Non-pigmented ciliary epithelial cell (primary cell): ENCODE measurements at regions not wholly inside any gene's neighbourhood (a gene's known extent, or its start where the extent isn't known, plus 50 kb on each side); places are given as distances from the start of the nearest gene placed in this dataset.

Experiments
- DNase-seq: peaks from one replicate; pipeline ENCODE4 v3.0.0-alpha.2; 2010; ENCODE audit warnings: low read depth

- no peak for DNase-seq
These were observed 122.7 kb downstream of the ZNF518B start for GRCh38 chr4:10334506-10335028.

- no peak for DNase-seq
These were observed 123.3 kb downstream of the ZNF518B start for GRCh38 chr4:10333942-10334341.

- DNase-seq: no peak
These were observed 131.2 kb downstream of the ZNF518B start for GRCh38 chr4:10326075-10326474.

- no peak for DNase-seq
These were observed 135.3 kb downstream of the ZNF518B start for GRCh38 chr4:10321931-10322330.

- DNase-seq: no peak
These were observed 137.1 kb downstream of the ZNF518B start for GRCh38 chr4:10320130-10320529.

GRCh38 chr4:10317345-10317744 lies 139.9 kb downstream of the ZNF518B start:
- DNase-seq: no peak

GRCh38 chr4:10316851-10317250 lies 140.4 kb downstream of the ZNF518B start:
- DNase-seq: no peak

GRCh38 chr4:10315638-10316037 lies 141.6 kb downstream of the ZNF518B start:
- no peak for DNase-seq

- no peak for DNase-seq
These were observed 144.7 kb downstream of the ZNF518B start for GRCh38 chr4:10312568-10312967.

- no peak for DNase-seq
These were observed 145.3 kb downstream of the ZNF518B start for GRCh38 chr4:10311939-10312338.

GRCh38 chr4:10305816-10306215 lies 151.4 kb downstream of the ZNF518B start:
- no peak for DNase-seq

GRCh38 chr4:10303291-10303690 lies 153.9 kb downstream of the ZNF518B start:
- DNase-seq: no peak

GRCh38 chr4:10302096-10302495 lies 155.1 kb downstream of the ZNF518B start:
- DNase-seq: no peak

- no peak for DNase-seq
These were observed 157.6 kb downstream of the ZNF518B start for GRCh38 chr4:10299601-10300000.

- DNase-seq: no peak
These were observed 158.5 kb downstream of the ZNF518B start for GRCh38 chr4:10298681-10299080.

- DNase-seq: no peak
These were observed 160.5 kb downstream of the ZNF518B start for GRCh38 chr4:10296730-10297129.

- no peak for DNase-seq
These were observed 161.9 kb downstream of the ZNF518B start for GRCh38 chr4:10295301-10295700.

- DNase-seq: no peak
These were observed 167.7 kb downstream of the ZNF518B start for GRCh38 chr4:10289538-10289906.

- no peak for DNase-seq
These were observed 168.2 kb downstream of the ZNF518B start for GRCh38 chr4:10288830-10289537.

GRCh38 chr4:10285028-10285427 lies 168.4 kb upstream of the WDR1 start:
- no peak for DNase-seq

GRCh38 chr4:10283761-10284160 lies 167.2 kb upstream of the WDR1 start:
- no peak for DNase-seq

- DNase-seq: no peak
These were observed 165.4 kb upstream of the WDR1 start for GRCh38 chr4:10281996-10282395.

GRCh38 chr4:10279261-10279660 lies 162.7 kb upstream of the WDR1 start:
- no peak for DNase-seq

- DNase-seq: no peak
These were observed 161.5 kb upstream of the WDR1 start for GRCh38 chr4:10278071-10278470.
